Large intestine (tissue), 3 donors: ENCODE measurements at regions not wholly inside any gene's neighbourhood (a gene's known extent, or its start where the extent isn't known, plus 50 kb on each side); places are given as distances from the start of the nearest gene placed in this dataset.
A peak's percentile ranks its signal among the peaks of the same experiment; 100 is the strongest.

Source experiments
- DNase-seq, 2 donors: peaks; one replicate each; pipeline versions ENCODE4 v3.0.0 to v3.0.0-alpha.2; 2013
- H3K27ac ChIP-seq: one replicate; pipeline ENCODE4 v1.5.1; 2013; ENCODE audit warnings: low read length
- H3K27me3 ChIP-seq: 2 replicates; pipeline ENCODE4 v1.6.1; 2013; ENCODE audit warnings: low read length; ENCODE audit not compliant: control insufficient read depth, insufficient read depth
- H3K36me3 ChIP-seq: 2 replicates; pipeline ENCODE4 v1.6.1; 2013; ENCODE audit warnings: low read length; ENCODE audit not compliant: control insufficient read depth, insufficient read depth
- H3K4me1 ChIP-seq: one replicate; pipeline ENCODE4 v1.6.1; 2013; ENCODE audit warnings: low read length; ENCODE audit not compliant: control insufficient read depth, insufficient read depth
- H3K4me3 ChIP-seq: one replicate; pipeline ENCODE4 v1.5.1; 2013; ENCODE audit warnings: low read length
- H3K9me3 ChIP-seq: one replicate; pipeline ENCODE4 v1.6.1; 2013; ENCODE audit warnings: mild to moderate bottlenecking, low read depth, low read length, moderate library complexity; ENCODE audit not compliant: control insufficient read depth
- WGBS: methylation state at CpG from one replicate; pipeline ENCODE4 v1.1.5; 2013; ENCODE audit warnings: low lambda C conversion rate; ENCODE audit not compliant: insufficient coverage; 5-methylcytosine and 5-hydroxymethylcytosine counted together

- no peaks in the 10 kb centered on the region for H3K36me3 ChIP-seq
- no peak overlapping the region for H3K27ac ChIP-seq
- H3K27me3 ChIP-seq: no peaks in the 10 kb centered on the region
- no peak for DNase-seq
- H3K4me1 ChIP-seq: no peaks in the 10 kb centered on the region
- WGBS: no CpG with 5 or more reads among the region's 2 CpGs
- H3K4me3 ChIP-seq: no peak overlapping the region
- no peaks in the 10 kb centered on the region for H3K9me3 ChIP-seq
Measured at GRCh38 chr3:109210501-109210900, 74.0 kb downstream of the C3orf85 start.

DNA sequence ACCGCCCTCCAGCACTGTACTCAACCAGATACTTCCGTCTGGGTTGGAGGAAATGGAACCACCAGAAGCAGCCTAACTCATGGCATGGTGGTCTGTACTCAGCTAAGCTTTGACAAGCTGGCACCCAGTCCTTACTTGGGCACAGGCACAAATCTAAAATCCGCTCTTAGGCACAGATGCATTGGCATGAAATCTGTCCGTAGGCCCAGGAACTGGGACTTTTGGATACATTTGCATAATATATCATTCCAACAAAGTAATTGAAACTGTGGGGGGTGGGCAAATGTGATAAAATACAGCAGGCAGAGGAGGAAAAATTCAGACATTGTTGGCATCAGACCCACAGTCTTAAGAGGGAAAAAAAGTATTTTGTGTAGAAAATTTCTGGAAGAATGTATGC lies 75.4 kb downstream of the C3orf85 start:
- no peaks in the 10 kb centered on the region for H3K4me1 ChIP-seq
- H3K36me3 ChIP-seq: no peaks in the 10 kb centered on the region
- no peak overlapping the region for H3K27ac ChIP-seq
- no peaks in the 10 kb centered on the region for H3K27me3 ChIP-seq
- no peak for DNase-seq
- H3K9me3 ChIP-seq: no peaks in the 10 kb centered on the region
- WGBS: no CpG with 5 or more reads among the region's 4 CpGs
- no peak overlapping the region for H3K4me3 ChIP-seq

GRCh38 chr3:109213321-109213720 lies 76.8 kb downstream of the C3orf85 start:
- no peaks in the 10 kb centered on the region for H3K36me3 ChIP-seq
- no peak overlapping the region for H3K27ac ChIP-seq
- H3K9me3 ChIP-seq: no peaks in the 10 kb centered on the region
- no peak overlapping the region for H3K4me3 ChIP-seq
- DNase-seq: no peak
- no peaks in the 10 kb centered on the region for H3K4me1 ChIP-seq
- no peaks in the 10 kb centered on the region for H3K27me3 ChIP-seq

GRCh38 chr3:109224333-109224732 lies 87.8 kb downstream of the C3orf85 start:
- no peak overlapping the region for H3K4me3 ChIP-seq
- H3K9me3 ChIP-seq: no peaks in the 10 kb centered on the region
- no CpG with 5 or more reads among the region's 8 CpGs for WGBS
- no peak overlapping the region for H3K27ac ChIP-seq
- peaks cover 3% of the 10 kb centered on the region for H3K4me1 ChIP-seq
- H3K36me3 ChIP-seq: no peaks in the 10 kb centered on the region
- H3K27me3 ChIP-seq: no peaks in the 10 kb centered on the region
- DNase-seq: peak; percentile 74 to 78

- no peak for DNase-seq
- no peak overlapping the region for H3K27ac ChIP-seq
- H3K36me3 ChIP-seq: no peaks in the 10 kb centered on the region
- no peaks in the 10 kb centered on the region for H3K27me3 ChIP-seq
- H3K9me3 ChIP-seq: no peaks in the 10 kb centered on the region
- H3K4me1 ChIP-seq: peaks cover 3% of the 10 kb centered on the region
- H3K4me3 ChIP-seq: no peak overlapping the region
- WGBS: 60% methylated on average over 3 of the region's 3 CpGs
Measured at GRCh38 chr3:109225516-109225915, 89.0 kb downstream of the C3orf85 start.

DNA sequence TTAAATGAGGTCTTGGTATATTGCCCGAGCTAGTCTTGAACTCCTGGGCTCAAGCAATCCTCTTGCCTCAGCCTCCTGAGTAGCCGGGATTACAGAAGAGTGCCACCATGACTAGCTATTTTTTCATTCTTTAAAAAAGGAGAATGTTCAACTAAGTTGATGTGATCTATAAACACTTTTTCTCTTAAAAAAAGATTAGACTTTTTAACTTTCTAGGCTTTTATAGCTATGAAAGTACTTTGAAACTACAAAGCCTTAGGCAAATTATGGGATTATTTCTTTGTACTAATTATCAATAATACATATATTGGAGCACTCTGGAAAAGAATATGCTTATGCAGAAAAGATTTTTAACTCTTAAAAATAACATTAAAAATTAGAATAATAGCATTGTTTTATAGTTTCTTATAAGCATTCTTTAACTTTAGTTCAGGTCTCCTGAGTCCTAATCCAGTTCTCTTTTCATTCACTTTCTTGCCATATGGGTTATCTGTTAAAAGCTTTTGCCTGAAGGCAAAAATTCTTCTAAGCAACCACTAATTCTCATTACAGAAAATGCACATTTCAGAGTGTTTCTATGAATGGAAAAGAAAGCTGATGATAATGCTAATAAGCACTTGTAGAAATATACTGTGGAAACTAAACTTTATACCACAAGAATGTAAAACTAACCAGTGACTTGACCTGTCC lies 87.8 kb downstream of the DPPA2 start:
- WGBS: no CpG with 5 or more reads among the region's 2 CpGs

GRCh38 chr3:109229174-109229847 lies 87.0 kb downstream of the DPPA2 start:
- no peaks in the 10 kb centered on the region for H3K9me3 ChIP-seq
- DNase-seq: no peak
- no CpG with 5 or more reads among the region's 3 CpGs for WGBS
- H3K27me3 ChIP-seq: no peaks in the 10 kb centered on the region
- no peaks in the 10 kb centered on the region for H3K36me3 ChIP-seq
- no peak overlapping the region for H3K27ac ChIP-seq
- H3K4me3 ChIP-seq: no peak overlapping the region
- H3K4me1 ChIP-seq: peaks cover 3% of the 10 kb centered on the region

More for the DNA sequence above, 87.8 kb downstream of the DPPA2 start:
- Histone ChIP-seq H3K9me3 (no peaks in the 10 kb centered on the region), H3K27ac (no peak overlapping the region), H3K36me3 (no peaks in the 10 kb centered on the region), H3K4me1 (peaks cover 3% of the 10 kb centered on the region), H3K27me3 (no peaks in the 10 kb centered on the region), H3K4me3 (no peak overlapping the region)
- DNase-seq: no peak

DNA sequence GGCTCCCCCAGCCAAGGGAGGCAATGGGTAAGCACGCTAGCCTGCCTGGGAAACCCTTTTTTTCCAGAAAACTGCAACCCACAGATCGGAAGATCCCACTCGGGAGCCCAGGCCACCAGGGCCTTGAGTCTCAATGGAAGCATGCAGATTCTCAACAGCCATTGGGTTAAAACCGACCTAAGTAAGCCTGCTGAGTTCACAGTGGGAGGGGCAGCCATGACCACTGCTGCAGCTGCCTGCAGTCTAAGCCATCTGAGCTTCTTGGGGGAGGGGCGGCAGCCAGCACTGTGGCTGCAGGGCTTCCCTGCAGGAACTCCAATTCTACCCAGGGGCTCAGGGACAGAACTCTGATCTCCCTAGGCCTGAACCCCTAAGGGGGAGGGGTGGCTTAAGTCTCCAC lies 82.0 kb downstream of the DPPA2 start:
- H3K27ac ChIP-seq: no peak overlapping the region
- no peaks in the 10 kb centered on the region for H3K4me1 ChIP-seq
- no peak overlapping the region for H3K4me3 ChIP-seq
- H3K27me3 ChIP-seq: no peaks in the 10 kb centered on the region
- no CpG with 5 or more reads among the region's 5 CpGs for WGBS
- DNase-seq: no peak
- H3K9me3 ChIP-seq: no peaks in the 10 kb centered on the region
- H3K36me3 ChIP-seq: no peaks in the 10 kb centered on the region

DNA sequence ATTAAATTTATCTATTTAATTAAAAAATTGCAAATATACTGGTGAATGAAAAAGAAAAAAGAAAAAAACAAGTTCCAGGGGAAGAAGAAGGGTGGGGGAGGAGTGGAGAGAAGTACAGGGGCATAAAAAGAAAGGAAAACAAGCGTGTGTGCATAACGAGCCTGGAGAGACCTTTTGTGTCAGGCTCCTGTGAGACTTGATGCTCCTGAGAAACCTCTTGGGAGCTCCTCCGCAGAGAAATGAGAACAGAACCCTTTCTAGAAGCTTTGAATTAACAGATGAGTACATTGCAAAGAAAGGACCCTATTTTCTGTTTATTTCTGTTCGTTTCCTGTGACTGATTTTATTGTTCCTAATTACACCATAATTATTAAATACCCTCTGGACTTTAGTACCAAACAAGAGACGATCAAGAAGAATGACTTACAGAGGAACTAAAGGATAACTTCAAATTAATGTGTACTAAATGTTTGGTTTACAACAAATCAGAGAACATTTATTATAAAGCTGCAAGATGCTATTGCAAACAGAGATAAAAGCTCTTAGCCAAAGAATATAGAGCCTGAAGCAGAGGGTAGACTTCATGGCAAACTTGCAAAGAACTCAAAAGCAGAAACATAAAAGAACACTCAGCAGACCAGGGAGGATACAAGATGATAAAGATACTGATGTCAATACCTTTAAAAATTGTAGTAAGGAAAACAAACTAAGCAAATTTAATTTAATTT lies 74.7 kb downstream of the DPPA2 start:
- Histone ChIP-seq H3K27me3 (no peaks in the 10 kb centered on the region), H3K4me1 (peaks cover 2% of the 10 kb centered on the region), H3K36me3 (no peaks in the 10 kb centered on the region), H3K27ac (no peak overlapping the region), H3K4me3 (no peak overlapping the region), H3K9me3 (no peaks in the 10 kb centered on the region)
- whole genome bisulfite sequencing: 18% methylated on average over 1 of the region's 5 CpGs
- no peak for DNase-seq

- H3K27ac ChIP-seq: no peak overlapping the region
- H3K27me3 ChIP-seq: no peaks in the 10 kb centered on the region
- no peaks in the 10 kb centered on the region for H3K9me3 ChIP-seq
- H3K4me1 ChIP-seq: peaks cover 2% of the 10 kb centered on the region
- DNase-seq: no peak
- H3K36me3 ChIP-seq: no peaks in the 10 kb centered on the region
- no peak overlapping the region for H3K4me3 ChIP-seq
- 80% methylated on average over 3 of the region's 3 CpGs for WGBS
Measured at GRCh38 chr3:109242187-109242523, 74.2 kb downstream of the DPPA2 start.
